GM21825 (cell line): ENCODE measurements at regions not wholly inside any gene's neighbourhood (a gene's known extent, or its start where the extent isn't known, plus 50 kb on each side); places are given as distances from the start of the nearest gene placed in this dataset.

Experiments used
- ATAC-seq: cut with Tn5 transposase; IDR thresholded peaks from one replicate; pipeline ENCODE4 v1.9.1; 2021; ENCODE audit warnings: mild to moderate bottlenecking, moderate library complexity; ENCODE audit not compliant: unreplicated experiment

DNA sequence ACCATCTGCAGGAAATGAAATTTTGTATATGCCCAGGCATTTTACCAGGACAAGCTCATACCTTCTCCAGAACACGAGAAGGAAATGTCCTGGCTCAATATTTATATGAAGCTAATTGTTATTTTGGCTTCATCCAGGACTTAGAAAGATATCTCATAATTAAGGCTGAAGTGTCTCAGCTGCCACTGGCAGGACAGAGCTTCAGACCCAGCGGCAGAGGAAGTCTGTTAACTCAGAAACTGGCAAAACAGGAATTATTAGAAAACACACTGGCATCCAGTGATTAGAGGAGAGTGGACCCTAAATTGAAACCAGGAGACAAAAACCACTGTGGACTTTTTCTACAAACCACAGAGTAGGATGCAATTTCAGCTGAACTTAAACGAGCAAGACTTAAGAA lies 329.7 kb downstream of the CYRIA start:
- no peak for ATAC-seq

DNA sequence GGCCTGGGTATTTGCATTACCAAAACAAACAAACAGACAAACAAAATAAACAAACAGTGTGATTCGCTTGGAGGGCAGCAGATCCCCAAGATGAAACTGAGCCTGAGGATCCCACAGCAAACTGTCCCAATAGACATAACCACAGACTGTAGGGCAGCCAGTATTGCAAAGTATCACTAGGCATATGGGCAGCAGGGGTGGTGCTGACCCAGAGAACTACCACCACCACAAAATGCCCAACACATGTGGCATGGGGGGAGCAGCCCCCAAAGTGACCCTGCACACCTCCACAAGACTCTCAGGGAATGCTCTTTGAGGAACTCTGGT lies 330.1 kb downstream of the CYRIA start:
- ATAC-seq = no peak

DNA sequence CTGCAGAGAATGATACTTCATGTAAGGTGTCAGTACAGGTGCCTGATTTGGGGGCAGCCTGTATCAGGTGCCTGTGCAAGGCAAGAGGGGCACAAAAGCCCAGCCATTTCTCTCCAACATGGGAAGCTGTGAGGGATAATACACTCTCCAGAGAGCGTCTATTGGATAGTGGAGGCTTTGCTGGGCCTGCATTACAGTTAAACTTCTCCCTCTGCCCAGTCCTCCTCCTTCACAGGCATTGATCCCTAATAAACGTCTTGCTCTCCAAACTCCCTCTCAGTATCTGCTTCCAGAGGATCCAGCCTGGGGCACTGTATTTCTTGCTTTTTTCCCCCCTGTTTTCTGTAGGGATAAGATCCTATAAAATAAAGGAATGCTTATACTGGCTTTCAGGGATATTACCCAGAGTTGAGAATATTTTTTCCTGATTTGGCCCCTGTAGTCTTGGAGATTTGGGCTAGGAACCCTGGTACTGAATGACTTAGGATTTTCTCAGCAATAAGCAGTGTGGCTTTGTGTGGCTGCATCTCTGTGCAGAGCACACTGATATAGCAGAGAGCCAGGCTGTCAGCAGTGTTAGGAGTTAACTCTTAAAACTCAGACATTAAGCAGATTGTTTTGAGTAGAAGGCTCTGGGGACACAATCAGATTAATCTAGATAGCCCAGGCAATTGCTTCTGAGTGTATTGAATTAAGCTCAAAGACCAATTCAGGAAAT lies 330.6 kb downstream of the CYRIA start:
- no peak for ATAC-seq

DNA sequence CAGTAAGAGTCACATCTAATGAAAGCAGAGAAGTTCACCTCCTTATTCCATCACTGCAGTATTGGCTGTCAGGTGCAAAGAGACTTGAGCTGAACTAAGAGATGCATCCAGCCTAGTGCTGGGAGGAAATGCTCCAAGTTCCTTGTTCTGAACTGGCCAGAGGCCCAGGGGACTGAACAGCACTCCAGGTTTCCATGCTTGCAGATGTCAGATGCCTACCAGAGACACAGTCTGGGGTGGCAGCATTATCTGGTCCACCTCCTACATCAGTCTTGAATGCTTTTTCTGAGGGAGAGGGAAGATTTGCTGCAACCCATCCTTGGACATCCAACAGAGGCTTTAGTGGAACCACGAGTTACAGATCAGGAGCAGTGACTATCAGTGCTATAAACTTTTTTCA lies 331.3 kb downstream of the CYRIA start:
- ATAC-seq = no peak

DNA sequence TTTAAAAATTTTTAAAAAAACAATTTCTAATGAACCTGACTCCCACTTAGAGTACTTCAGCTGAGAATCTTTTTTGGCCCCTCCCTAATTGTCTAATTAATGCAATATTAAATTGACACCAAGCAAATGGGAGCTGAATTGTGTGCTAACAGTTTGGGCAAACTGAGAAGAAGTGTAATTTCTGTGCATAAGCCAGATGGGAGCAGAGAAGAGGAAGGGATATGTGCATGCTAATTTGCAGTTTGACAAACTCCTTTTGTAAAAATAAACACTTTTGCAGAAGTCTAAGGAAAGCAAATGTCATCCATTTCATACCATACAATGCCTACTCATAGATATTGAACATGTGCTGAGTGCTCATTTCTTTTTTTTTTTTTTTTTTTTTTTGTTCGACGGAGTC lies 332.0 kb downstream of the CYRIA start:
- no peak for ATAC-seq

DNA sequence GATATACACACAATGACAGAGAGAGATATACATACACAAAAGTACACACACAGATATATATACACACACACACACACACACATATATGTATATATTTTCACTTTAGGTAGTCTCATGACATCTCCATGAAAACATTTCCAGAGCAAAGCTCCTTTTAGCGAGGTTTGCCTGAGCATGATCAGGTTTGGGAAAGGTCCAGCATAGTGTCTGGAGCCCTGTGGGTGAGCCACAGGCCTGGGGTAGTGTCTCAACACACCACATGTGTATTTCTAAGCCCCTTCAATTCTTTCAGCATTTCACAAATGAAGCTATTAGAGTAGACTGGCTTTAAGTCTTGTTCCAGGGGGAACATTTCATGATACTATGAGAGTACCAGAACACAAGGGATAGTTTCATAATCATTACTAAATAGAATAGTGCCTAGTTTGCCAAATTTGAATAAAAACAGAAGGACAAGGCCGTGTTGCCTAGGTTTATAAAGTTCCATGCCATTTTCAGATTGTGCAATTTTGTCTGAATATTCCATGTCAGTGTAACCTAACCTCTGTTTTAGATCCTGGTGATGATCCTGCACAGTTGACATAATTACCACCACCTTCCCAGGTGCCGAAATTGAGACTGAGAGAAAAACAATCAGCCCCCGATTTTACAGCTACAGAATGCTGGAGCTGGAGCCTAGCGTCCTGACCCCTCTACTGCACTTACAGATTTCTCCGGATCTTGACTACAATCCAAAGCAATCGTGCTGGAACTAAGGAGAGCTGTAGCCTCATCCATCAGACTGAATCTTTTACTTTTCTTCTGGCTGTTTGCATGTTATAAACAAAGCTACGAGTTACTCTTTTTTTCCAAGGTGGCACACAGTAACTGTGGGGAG lies 332.7 kb downstream of the CYRIA start:
- ATAC-seq = no peak

DNA sequence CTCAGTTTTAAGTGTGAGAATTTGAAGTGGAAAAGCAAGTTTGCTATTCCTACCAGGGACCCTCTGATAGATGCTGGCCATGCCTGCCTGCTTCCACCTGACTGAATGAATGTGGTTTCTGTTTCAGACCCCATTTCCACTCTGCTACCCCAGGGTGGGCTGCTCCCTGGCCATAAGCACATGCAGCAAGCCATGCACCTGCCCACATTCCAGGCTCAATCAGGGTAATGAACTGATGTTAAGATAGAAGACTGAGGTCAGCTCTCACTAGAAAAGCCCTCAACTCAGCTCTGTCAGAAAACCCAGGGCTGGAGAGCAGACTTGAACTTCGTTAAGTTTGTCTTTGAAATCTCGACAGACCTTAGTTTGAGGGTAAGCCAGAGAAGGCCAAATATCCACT lies 333.9 kb downstream of the CYRIA start:
- ATAC-seq = no peak

DNA sequence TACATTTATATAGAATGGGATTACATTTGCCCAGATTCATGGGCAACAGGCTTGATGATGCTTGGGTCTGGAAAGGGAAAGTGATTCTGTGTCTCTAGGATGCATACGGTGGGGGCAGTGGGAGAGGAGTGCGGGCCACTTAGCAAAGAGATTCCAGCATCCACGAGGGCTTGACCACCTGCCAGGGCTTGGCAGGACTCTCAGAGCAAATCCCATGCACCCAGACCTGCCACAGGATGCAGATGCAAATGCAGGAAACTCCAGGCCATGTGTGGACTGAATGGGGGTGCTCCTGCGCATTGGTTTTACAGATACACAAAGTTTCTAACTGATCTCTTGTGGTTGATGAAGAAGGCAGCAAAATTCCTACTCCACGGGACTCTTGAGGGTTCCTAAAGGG lies 334.7 kb downstream of the CYRIA start:
- ATAC-seq = no peak

DNA sequence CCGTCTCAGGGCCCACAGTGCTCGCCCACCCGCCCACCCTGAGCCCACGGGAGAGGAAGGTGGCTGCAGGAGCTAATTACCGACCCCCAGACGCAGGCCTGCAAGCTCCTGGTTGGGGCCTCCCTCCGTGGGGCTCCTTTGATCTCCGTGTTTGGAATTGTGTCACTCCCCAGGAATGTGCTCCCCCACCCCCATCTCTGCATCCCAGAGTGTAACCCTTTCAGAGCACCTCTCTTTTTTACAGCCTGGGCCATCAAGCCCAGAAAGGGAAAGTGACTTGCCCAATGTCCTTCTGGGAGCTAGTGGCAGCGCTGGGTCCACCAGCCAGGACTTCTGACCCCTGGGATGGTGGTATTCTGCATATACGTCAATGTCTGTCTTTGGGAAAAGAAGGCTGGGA lies 335.1 kb downstream of the CYRIA start:
- no peak for ATAC-seq

DNA sequence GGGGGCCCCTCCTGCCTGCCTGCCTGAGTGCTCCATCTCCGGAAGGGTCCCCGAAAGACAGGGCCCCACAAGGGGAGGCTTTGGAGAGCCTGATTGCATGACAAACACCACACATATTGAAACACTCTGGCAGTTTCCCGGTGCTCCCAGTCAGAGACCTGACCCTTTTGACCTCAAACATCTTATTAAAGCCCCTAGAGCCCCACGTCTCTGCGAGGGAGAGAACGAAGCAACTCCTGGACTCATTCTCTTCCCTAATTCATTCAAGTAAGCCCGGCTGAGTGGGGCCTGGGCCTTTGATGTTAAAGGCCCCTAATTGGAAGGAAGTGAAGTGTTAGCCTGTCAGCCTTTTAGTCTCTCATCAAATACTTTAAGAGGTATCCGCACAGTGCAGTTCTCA lies 335.6 kb downstream of the CYRIA start:
- no peak for ATAC-seq

DNA sequence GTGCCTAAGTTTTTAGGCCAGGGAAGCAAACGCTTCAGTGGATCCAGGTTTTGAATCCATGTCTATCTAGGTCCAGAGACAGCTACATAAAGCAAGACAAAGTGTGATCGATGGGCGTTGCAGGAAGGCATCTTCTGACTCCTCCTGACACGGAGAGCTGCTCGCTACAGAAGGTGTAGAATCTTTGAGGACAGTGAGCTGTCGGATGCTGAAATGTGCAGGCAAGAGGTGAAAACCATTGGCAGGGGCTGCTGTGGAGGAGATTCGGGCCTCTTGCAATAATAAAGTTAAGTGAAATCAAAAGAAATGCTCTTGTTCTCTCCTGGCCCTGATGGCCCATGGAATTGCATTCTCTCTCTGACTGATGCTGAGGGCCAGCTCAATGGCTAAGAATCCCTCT lies 336.2 kb downstream of the CYRIA start:
- ATAC-seq = no peak

DNA sequence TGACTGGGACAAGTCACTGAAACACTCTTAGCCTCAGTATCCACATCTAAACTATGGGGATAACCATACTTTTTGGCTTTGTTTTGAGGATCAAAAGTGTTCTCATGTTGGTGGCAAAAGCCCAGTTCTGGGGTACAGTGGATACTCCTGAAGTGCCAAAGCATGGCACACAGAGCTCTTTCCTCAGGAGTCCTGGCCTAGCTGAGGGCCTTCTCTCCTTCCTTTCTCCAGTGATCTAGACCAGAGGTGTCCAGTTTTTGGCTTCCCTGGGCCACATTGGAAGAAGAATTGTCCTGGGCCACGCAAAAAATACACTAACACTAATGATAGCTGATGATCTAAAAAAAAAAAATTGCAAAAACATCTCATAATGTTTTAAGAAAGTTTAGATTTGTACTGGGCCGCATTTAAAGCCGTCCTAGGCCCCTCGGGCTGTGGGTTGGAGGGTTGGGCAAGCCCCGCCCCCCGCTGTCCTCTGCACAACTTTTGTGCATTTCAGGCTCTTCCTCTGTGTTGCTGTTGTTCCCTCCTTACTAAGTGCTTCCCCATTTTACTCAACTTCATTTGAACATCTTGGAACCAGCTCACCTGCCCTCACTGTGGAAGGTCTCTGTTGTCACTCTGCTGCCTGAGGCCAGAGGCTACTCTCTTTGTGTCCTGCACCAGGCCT lies 337.0 kb downstream of the CYRIA start:
- ATAC-seq = no peak

DNA sequence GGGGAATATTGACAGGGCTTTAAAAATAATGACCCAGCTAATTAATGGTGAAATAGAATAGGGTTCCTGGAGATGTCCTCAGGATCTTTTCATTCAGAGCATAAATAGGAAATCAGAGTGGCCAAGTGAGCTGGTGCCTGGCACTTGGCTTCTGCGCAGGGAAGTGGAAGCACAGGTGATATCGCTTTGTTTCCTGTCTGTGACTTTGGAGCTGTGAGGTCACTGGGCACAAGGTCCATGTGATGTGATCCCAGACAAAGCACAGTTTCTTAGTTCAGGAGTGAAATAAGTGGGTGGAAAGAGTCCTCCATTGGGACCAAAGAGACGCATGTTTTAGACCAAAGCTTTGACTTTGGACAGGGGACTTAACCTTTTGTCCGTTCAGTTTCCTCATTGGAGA lies 338.3 kb downstream of the CYRIA start:
- ATAC-seq = no peak

DNA sequence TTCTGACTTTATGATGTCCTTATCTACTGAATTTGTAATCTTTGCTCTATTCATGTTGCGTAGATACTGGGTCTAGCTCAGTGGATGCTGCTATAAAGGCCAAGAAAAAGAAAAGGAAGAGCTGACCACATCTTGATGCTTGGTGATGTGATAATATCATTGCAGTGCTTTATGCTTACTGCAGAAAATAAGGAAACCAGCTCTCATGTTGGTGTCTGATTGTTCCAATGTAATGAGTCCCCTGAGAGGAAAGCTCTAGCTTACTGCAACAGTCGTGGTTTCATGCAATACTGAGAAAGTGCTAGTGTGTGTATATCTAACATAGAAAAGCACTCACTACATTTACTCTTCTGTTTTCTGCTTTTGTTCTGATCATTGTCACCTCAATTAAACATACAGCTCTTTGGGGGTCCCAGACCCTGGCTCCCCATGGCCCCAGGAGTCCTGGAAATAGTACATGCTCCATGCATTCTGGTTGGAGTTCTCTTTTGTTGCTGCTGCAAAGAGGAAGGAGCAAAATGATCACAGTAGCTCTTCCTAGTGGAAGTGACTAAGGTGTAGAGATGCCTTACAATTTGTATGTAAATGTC lies 338.8 kb downstream of the CYRIA start:
- ATAC-seq = no peak

DNA sequence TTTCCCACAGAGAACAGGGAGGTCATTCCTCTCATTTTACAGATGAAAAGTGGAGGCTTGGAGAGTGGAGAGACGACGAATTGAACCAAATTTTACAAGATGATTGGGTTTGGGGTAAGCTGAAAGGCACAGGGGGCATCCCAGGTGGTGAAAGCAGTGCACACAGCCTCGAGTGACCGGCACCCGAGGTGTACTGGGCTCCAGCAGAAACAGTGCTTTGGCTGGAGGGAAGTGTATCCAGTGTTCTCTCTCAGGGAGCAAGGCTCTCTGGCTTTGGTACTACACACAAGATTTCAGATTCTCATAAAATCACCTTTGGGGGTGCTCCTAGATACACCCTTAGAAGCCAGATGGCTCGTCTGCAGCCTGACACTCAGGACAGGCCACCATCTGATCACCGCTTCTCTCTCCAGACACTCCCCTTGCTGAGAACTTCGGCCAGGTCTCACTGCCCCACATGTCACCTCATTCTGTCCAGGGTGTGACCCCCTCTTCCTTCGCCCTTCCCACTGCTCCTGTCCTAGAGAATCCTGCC lies 339.6 kb downstream of the CYRIA start:
- no peak for ATAC-seq

DNA sequence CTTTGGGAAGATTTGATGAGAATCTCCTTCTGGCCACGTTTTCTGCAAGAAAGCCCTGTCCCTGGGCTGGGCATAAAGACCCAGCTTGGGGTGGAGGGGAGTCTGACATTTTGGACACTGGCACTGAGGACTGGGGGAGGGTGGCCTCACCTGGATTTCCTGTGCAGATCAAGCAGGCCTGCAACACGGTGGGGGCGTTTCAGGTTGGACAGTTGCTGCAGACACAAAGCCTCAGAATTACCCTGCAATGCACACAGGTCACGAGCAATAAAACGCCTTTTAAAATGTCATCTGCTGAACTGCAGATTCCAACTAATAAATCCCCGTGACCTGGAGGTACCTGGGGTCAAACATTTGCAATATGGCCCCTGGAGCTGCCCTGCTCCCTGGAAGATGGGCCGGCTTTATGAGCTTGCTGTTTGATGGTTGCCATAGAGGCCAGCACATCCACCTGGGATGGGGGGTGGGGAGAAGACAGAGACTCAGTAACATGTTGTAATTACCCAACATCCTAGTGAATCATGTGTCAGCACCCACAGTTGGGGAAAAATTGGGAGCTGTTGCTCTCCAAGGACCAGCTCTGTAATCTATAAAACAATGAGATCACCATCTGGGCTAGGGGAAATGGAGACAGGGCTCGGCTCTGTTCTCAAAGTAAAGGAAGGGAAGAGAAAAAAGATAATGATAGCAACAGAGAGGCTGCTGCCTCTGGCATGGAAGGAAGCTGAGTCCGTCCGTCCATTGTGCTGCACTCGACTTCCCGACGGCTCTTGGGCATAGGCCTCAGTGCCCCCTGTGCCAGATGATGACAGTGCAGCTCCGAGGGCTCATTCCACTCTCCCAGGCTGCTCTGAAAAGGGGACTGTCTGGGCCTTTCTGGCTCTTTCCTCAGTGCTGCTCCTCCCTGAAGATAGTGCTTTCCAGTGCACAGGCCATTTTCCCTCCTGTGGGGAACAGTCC lies 340.3 kb downstream of the CYRIA start:
- ATAC-seq = no peak

DNA sequence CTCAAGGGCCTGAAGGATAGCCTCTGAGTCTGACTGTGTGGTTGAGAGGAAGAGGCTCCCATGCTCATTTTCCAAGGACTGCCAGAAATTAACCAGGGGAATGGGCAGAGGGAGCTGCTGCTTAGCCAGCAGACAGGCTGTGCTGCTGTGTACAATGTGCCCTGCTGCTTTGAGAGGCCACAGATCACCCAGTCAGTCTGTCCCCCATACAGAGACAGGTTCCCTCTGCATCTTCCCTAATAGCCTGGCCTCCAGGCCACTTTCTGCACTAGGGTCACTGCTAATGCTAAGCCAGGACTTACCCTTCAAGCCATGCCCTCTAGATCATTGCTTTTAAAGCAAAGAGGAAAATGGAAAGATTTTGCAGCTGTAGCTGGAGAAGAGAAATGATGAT lies 341.1 kb downstream of the CYRIA start:
- no peak for ATAC-seq

DNA sequence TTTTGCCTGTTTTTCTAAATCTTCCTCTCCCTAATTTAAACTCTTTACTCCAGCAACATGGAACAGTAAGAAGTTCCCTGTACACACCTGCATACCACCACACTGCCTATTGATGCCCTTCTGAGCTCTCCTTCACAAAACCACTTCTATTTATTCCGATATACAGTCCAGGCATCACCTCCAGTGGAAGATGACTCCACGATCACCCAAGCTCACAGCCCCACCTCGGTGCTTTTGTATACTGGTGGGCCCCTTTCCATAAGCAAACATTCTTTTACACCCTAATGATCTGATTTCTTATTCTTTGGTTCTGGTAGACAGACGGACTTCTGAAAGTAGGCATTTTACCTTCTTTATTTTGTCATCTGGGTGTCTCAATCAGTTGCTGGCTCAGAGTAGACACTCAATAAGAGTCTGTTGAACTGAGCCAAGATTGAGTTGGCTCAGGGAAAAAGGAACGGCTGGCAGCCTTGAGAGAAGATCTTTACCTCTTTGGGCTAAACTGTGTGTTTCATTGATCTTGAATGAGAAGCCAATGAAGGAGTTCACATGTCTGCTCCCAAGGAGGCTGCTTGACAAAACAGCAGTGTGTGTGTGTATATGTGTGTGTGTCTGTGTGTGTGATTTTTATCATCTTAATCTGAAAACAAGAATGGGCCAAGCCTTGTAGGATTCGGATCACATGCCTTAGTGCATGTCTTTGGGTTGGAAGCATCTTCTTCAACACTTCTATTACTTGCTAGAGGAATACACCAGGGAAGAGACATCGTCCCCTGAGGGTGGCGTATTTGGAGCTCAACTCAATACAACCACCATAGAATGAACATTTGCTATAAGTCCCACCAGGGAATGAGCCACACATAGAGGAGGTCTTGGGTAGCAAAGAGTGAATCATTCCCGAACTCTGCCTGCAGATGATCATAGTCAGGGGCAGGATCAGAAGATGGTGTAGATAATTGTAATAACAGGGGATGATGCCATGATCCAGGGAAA lies 341.8 kb downstream of the CYRIA start:
- no peak for ATAC-seq

DNA sequence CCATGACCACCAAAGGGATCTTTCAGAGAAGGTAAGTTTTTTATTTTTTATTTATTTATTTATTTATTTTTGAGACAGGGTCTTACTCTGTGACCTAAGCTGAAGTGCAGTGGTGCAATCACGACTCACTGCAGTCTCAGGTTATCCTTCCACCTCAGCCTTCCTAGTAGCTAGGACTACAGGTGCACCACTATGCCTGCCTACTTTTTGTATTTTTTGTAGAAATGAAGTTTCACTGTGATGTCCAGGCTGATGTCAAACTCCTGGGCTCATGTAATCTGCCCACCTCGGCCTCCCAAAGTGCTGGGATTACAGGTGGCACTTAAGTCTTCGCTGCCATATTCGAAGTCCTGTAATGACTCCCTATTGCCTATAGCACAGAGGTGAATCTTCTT lies 342.5 kb downstream of the CYRIA start:
- no peak for ATAC-seq
